Trophoblast cell (in vitro differentiated cells and primary cell): ENCODE measurements at regions not wholly inside any gene's neighbourhood (a gene's known extent, or its start where the extent isn't known, plus 50 kb on each side); places are given as distances from the start of the nearest gene placed in this dataset.

Experiments used
- DNase-seq, 2 donors: peaks; one replicate each; pipeline ENCODE4 v3.0.0-alpha.2; 2016
- H2AFZ ChIP-seq: 2 replicates; pipeline ENCODE4 v1.6.1; 2013; ENCODE audit warnings: low read length, moderate library complexity, mild to moderate bottlenecking; ENCODE audit not compliant: insufficient read depth, poor library complexity
- H2AK5ac ChIP-seq: 2 replicates; pipeline ENCODE4 v1.6.1; 2013; ENCODE audit warnings: mild to moderate bottlenecking, low read length
- H2BK120ac ChIP-seq: 2 replicates; pipeline ENCODE4 v1.6.1; 2013; ENCODE audit warnings: low read length, mild to moderate bottlenecking, moderate library complexity; ENCODE audit not compliant: insufficient read depth, poor library complexity
- H2BK12ac ChIP-seq: 2 replicates; pipeline ENCODE4 v1.6.1; 2013; ENCODE audit warnings: mild to moderate bottlenecking, low read length, moderate library complexity
- H2BK5ac ChIP-seq: 2 replicates; pipeline ENCODE4 v1.6.1; 2013; ENCODE audit warnings: low read length, low read depth, moderate library complexity, mild to moderate bottlenecking; ENCODE audit not compliant: poor library complexity
- H3K14ac ChIP-seq: 2 replicates; pipeline ENCODE4 v1.6.1; 2013; ENCODE audit warnings: mild to moderate bottlenecking, low read length
- H3K18ac ChIP-seq: 2 replicates; pipeline ENCODE4 v1.6.1; 2013; ENCODE audit warnings: mild to moderate bottlenecking, low read length
- H3K23ac ChIP-seq: 2 replicates; pipeline ENCODE4 v1.6.1; 2013; ENCODE audit warnings: low read length
- H3K27ac ChIP-seq: 2 replicates; pipeline ENCODE4 v1.5.1; 2013; ENCODE audit warnings: low read depth, mild to moderate bottlenecking, inconsistent platforms, low read length, moderate library complexity
- H3K27me3 ChIP-seq: 2 replicates; pipeline ENCODE4 v1.6.1; 2013; ENCODE audit warnings: inconsistent platforms, mild to moderate bottlenecking, low read length, moderate library complexity; ENCODE audit not compliant: insufficient read depth
- H3K36me3 ChIP-seq, 2 experiments: 1 replicate in 1 of 2; 2 replicates in 1 of 2; pipeline ENCODE4 v1.6.1; 2013; ENCODE audit warnings: low read length in 2 of 2, mild to moderate bottlenecking in 2 of 2, moderate library complexity in 1 of 2; ENCODE audit not compliant: insufficient read depth in 2 of 2, control insufficient read depth in 1 of 2
- H3K4ac ChIP-seq: 2 replicates; pipeline ENCODE4 v1.6.1; 2013; ENCODE audit warnings: low read depth, mild to moderate bottlenecking, low read length, moderate library complexity
- H3K4me1 ChIP-seq, 2 experiments: 1 replicate in 1 of 2; 2 replicates in 1 of 2; pipeline ENCODE4 v1.6.1; 2013; ENCODE audit warnings: low read length in 2 of 2, mild to moderate bottlenecking in 2 of 2, moderate library complexity in 1 of 2; ENCODE audit not compliant: insufficient read depth in 2 of 2, control insufficient read depth in 1 of 2
- H3K4me2 ChIP-seq: 2 replicates; pipeline ENCODE4 v1.6.1; 2013; ENCODE audit warnings: inconsistent platforms, mild to moderate bottlenecking, low read length, moderate library complexity
- H3K4me3 ChIP-seq: 2 replicates; pipeline ENCODE4 v1.5.1; 2013; ENCODE audit warnings: mild to moderate bottlenecking, low read depth, low read length, inconsistent platforms
- H3K79me1 ChIP-seq: one replicate; pipeline ENCODE4 v1.6.1; 2013; ENCODE audit warnings: low read length
- H3K79me2 ChIP-seq: 2 replicates; pipeline ENCODE4 v1.6.1; 2013; ENCODE audit warnings: low read length, mild to moderate bottlenecking; ENCODE audit not compliant: control insufficient read depth, insufficient read depth, poor library complexity
- H3K9ac ChIP-seq: 2 replicates; pipeline ENCODE4 v1.6.1; 2013; ENCODE audit warnings: mild to moderate bottlenecking, low read length
- H3K9me3 ChIP-seq: 2 replicates; pipeline ENCODE4 v1.6.1; 2013; ENCODE audit warnings: low read depth, mild to moderate bottlenecking, control low read depth, inconsistent platforms, low read length; ENCODE audit not compliant: insufficient read depth
- H4K12ac ChIP-seq: 2 replicates; pipeline ENCODE4 v1.6.1; 2013; ENCODE audit warnings: low read depth, mild to moderate bottlenecking, low read length, moderate library complexity
- H4K8ac ChIP-seq: 2 replicates; pipeline ENCODE4 v1.6.1; 2013; ENCODE audit warnings: low read depth, mild to moderate bottlenecking, low read length, moderate library complexity
- H4K91ac ChIP-seq: one replicate; pipeline ENCODE4 v1.6.1; 2013; ENCODE audit warnings: low read depth, mild to moderate bottlenecking, low read length, moderate library complexity
- WGBS: extraction: QIAGEN DNeasy Blood & Tissue Kit; methylation state at CpG from one replicate; pipeline ENCODE4 v1.1.7; 2013; ENCODE audit warnings: missing lambda C conversion rate; ENCODE audit not compliant: insufficient read length, insufficient coverage; ENCODE audit errors: extremely low coverage; 5-methylcytosine and 5-hydroxymethylcytosine counted together

DNA sequence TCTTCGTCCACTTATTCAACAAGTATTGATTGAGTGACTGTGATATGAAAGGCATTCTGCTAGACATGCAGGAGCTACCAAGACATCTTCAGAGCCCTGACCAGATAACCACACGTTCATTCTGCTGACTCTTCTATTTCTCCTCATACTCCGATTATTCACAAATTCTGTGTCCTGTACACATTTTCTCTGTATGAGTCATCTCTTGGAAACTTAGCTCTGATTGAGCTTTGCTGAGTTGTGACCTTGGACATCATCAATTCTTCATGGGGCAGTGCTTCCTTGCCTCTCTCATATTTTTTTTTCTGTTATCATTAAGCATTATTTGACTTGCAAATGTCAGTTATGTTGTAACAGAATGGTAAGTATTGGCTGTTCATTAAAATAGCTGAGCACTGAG, 351.6 kb upstream of the CNR1 start:
- H2BK12ac ChIP-seq, result no peak overlapping the region
- no CpG with 5 or more reads among the region's 3 CpGs for WGBS
- H3K4me2 ChIP-seq, result no peak overlapping the region

DNA sequence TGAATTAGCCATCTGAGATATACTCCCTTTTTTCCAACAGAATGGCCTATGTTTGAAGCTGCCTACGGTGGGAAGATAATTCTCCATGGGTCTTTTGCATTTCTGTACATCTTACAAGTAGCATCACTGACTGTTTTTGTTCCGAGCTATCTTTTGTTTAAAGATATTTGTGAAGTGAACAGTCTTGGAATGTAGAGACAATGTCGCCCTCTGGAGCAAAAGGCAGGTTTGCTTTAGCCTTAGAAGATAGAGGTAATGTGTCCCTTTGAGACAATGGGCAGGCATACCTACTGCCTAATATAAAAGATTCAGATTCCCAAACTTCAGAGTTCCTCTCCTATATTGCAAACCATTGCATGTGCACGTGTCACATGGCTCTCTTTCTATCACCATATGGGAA, 347.8 kb upstream of the CNR1 start:
- H2BK12ac ChIP-seq, result no peak overlapping the region
- no peak overlapping the region for H3K4ac ChIP-seq
- H4K8ac ChIP-seq, result no peak overlapping the region
- no peak overlapping the region for H3K4me3 ChIP-seq
- H3K9me3 ChIP-seq, result peaks cover 1% of the 10 kb centered on the region
- H3K9ac ChIP-seq, result no peak overlapping the region
- H3K36me3 ChIP-seq, result no peaks in the 10 kb centered on the region
- no peaks in the 10 kb centered on the region for H3K79me2 ChIP-seq
- H3K27me3 ChIP-seq, result no peaks in the 10 kb centered on the region
- H2AK5ac ChIP-seq, result no peak overlapping the region
- no peak overlapping the region for H3K27ac ChIP-seq
- H3K4me1 ChIP-seq, result peaks cover 0 to 2% of the 10 kb centered on the region in 2 experiments
- H2BK5ac ChIP-seq, result no peak overlapping the region
- no peak overlapping the region for H3K14ac ChIP-seq
- no peak overlapping the region for H2AFZ ChIP-seq
- no peak overlapping the region for H3K4me2 ChIP-seq
- H3K79me1 ChIP-seq, result no peaks in the 10 kb centered on the region
- H4K91ac ChIP-seq, result no peak overlapping the region
- no peak for DNase-seq
- H3K23ac ChIP-seq, result no peak overlapping the region
- H2BK120ac ChIP-seq, result no peak overlapping the region
- no peak overlapping the region for H4K12ac ChIP-seq
- no peak overlapping the region for H3K18ac ChIP-seq
- no CpG with 5 or more reads among the region's 4 CpGs for WGBS

More for the DNA sequence above, 351.6 kb upstream of the CNR1 start:
- H3K79me1 ChIP-seq, result no peaks in the 10 kb centered on the region
- no peak overlapping the region for H2BK120ac ChIP-seq
- no peak overlapping the region for H4K91ac ChIP-seq
- H4K12ac ChIP-seq, result no peak overlapping the region
- H3K36me3 ChIP-seq, result no peaks in the 10 kb centered on the region
- H3K4me3 ChIP-seq, result no peak overlapping the region
- no peak overlapping the region for H3K9ac ChIP-seq
- no peaks in the 10 kb centered on the region for H3K27me3 ChIP-seq
- DNase-seq, result no peak
- H2AK5ac ChIP-seq, result no peak overlapping the region
- H4K8ac ChIP-seq, result no peak overlapping the region
- peaks cover 2% of the 10 kb centered on the region for H3K9me3 ChIP-seq
- no peak overlapping the region for H3K23ac ChIP-seq
- H3K4me1 ChIP-seq, result peaks cover 0 to 2% of the 10 kb centered on the region in 2 experiments
- H3K14ac ChIP-seq, result no peak overlapping the region
- no peak overlapping the region for H2BK5ac ChIP-seq
- H3K27ac ChIP-seq, result no peak overlapping the region
- no peaks in the 10 kb centered on the region for H3K79me2 ChIP-seq
- no peak overlapping the region for H2AFZ ChIP-seq
- H3K18ac ChIP-seq, result no peak overlapping the region
- H3K4ac ChIP-seq, result no peak overlapping the region

DNA sequence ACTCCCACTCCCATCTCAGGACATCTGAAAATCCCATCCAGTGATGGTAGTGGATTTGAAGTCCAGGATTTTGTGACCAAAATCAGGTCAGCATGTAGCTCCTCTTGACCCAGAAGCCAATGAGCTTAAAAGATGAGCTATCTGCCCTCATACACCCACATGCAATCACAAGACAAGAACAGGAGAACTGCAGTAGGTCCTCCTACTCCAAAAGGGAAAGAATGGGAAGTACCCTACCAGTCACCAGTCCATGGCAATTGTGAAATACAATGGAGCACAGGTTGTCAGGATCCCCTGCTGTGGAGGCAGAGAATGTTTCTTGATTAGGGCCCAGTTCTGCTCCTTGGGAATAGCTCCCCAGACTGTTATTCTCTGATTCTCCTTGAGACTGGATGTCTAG, 347.3 kb upstream of the CNR1 start:
- H3K9ac ChIP-seq, result no peak overlapping the region
- H3K4me2 ChIP-seq, result no peak overlapping the region
- no peak overlapping the region for H3K14ac ChIP-seq
- H3K23ac ChIP-seq, result no peak overlapping the region
- no peaks in the 10 kb centered on the region for H3K36me3 ChIP-seq
- no peak overlapping the region for H4K91ac ChIP-seq
- peaks cover 0 to 2% of the 10 kb centered on the region in 2 experiments for H3K4me1 ChIP-seq
- H3K27ac ChIP-seq, result no peak overlapping the region
- DNase-seq, result no peak
- peaks cover 1% of the 10 kb centered on the region for H3K9me3 ChIP-seq
- H2BK120ac ChIP-seq, result no peak overlapping the region
- H3K79me1 ChIP-seq, result no peaks in the 10 kb centered on the region
- no peaks in the 10 kb centered on the region for H3K27me3 ChIP-seq
- no peak overlapping the region for H4K12ac ChIP-seq
- H3K79me2 ChIP-seq, result no peaks in the 10 kb centered on the region
- no peak overlapping the region for H3K4ac ChIP-seq
- H2BK12ac ChIP-seq, result no peak overlapping the region
- H3K4me3 ChIP-seq, result no peak overlapping the region
- no peak overlapping the region for H3K18ac ChIP-seq
- no peak overlapping the region for H4K8ac ChIP-seq
- no peak overlapping the region for H2AFZ ChIP-seq
- no peak overlapping the region for H2BK5ac ChIP-seq
- no peak overlapping the region for H2AK5ac ChIP-seq

DNA sequence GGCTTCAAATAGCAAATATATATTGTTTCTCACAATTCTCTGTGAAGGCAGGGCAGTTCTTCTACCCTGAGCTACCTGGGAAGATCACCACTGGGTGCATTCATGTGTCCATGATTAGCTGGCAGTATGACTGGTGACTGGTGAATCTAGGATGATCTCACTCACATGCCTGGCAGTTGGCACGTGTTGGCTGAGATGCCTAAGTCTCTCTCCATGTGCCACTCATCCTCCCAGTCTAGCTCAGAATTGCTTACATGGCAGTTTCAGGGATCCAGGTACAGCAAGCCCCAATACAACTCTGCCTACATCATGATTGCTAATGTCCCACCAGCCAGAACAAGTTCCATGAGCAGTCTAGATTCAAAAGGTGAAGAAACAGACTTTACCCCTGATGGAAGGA, 346.8 kb upstream of the CNR1 start:
- Histone ChIP-seq H2AFZ (no peak overlapping the region), H3K9ac (no peak overlapping the region), H2BK5ac (no peak overlapping the region), H3K79me1 (no peaks in the 10 kb centered on the region), H3K23ac (no peak overlapping the region), H3K18ac (no peak overlapping the region), H3K4me2 (no peak overlapping the region), H4K12ac (no peak overlapping the region), H3K4me1 (peaks cover 0 to 2% of the 10 kb centered on the region in 2 experiments), H3K79me2 (no peaks in the 10 kb centered on the region), H3K27me3 (no peaks in the 10 kb centered on the region), H3K4ac (no peak overlapping the region), H2BK12ac (no peak overlapping the region), H3K14ac (no peak overlapping the region), H3K36me3 (no peaks in the 10 kb centered on the region), H2AK5ac (no peak overlapping the region), H3K27ac (no peak overlapping the region), H3K9me3 (peaks cover 1% of the 10 kb centered on the region), H4K8ac (no peak overlapping the region), H4K91ac (no peak overlapping the region), H2BK120ac (no peak overlapping the region), H3K4me3 (no peak overlapping the region)
- WGBS, result no CpG with 5 or more reads among the region's 1 CpG
- no peak for DNase-seq
